ENCODE measurements at regions not wholly inside any gene's neighbourhood (a gene's known extent, or its start where the extent isn't known, plus 50 kb on each side); places are given as distances from the start of the nearest gene placed in this dataset.

- TF ChIP-seq CTCF (IDR thresholded peaks at IDR 0.05) (no peak), POLR2A (IDR thresholded peaks at IDR 0.05) (no peak)
Observed at GRCh38 chr2:19732255-19732654, 169.5 kb downstream of the TTC32 start.

Data from right lobe of liver (tissue), 4 donors.